NCI-H146 treated with DMSO at 0.1 percent for 48 hours (cell line): ENCODE measurements at regions not wholly inside any gene's neighbourhood (a gene's known extent, or its start where the extent isn't known, plus 50 kb on each side); places are given as distances from the start of the nearest gene placed in this dataset.

Experiments
- DNase-seq: peaks from one replicate; lab custom pipeline; 2025; ENCODE audit not compliant: unreplicated experiment; lab: John Stamatoyannopoulos, UW

- DNase-seq, result no peak
Measured at GRCh38 chr20:50459124-50459918, 50.9 kb upstream of the PTPN1 start.

DNA sequence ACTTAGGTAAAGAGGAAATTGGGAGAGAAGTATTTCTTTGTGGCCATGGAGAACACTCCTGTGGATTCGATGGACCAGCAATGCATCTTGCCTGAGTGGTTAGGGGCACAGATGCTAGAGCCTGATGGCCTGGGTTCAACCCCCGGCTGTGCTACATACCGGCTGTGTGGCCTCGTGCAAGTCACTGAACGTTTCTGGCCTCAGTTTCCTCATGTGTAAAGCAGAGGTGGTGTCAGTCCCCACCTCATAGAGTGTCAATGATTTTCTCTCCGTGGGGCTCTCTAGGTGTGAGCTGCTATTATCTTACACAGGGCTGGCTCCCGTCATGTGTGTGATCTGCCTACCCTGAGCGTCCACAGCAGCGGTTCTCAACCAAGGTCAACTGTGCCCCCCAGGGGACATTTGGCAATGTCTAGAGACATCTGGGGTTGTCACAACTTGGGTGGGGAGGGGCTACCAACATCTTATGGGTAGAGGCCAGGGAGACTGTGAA, 50.0 kb upstream of the PTPN1 start:
- no peak for DNase-seq
